ENCODE measurements at regions not wholly inside any gene's neighbourhood (a gene's known extent, or its start where the extent isn't known, plus 50 kb on each side); places are given as distances from the start of the nearest gene placed in this dataset.
"Not testable (repeated sequence)": the region's sequence is repeated elsewhere in the genome, so short reads cannot be mapped to it uniquely, and the experiment has no call there.

GRCh38 chr9:85820598-85820997 is 78.8 kb upstream of the AGTPBP1 start:
- TF ChIP-seq CTCF, EP300, POLR2A (IDR thresholded peaks at IDR 0.05): not testable (repeated sequence)

All from tibial nerve (tissue), 4 donors.